Endothelial cell (in vitro differentiated cells): ENCODE measurements at regions not wholly inside any gene's neighbourhood (a gene's known extent, or its start where the extent isn't known, plus 50 kb on each side); places are given as distances from the start of the nearest gene placed in this dataset.

Experiments
- DNase-seq: peaks from one replicate; pipeline ENCODE4 v3.0.0; 2021; ENCODE audit warnings: low spot score
- H3K27ac Mint-ChIP-seq: one replicate; pipeline ENCODE4 v1.8.0; 2021; ENCODE audit warnings: mixed read lengths, inconsistent platforms; ENCODE audit not compliant: unreplicated experiment
- H3K27me3 Mint-ChIP-seq: one replicate; pipeline ENCODE4 v1.8.0; 2021; ENCODE audit warnings: mild to moderate bottlenecking, moderate library complexity, mixed read lengths, inconsistent platforms; ENCODE audit not compliant: unreplicated experiment
- H3K36me3 Mint-ChIP-seq: one replicate; pipeline ENCODE4 v1.8.0; 2021; ENCODE audit warnings: mild to moderate bottlenecking, low read depth, mixed read lengths, inconsistent platforms; ENCODE audit not compliant: unreplicated experiment
- H3K4me1 Mint-ChIP-seq: one replicate; pipeline ENCODE4 v1.8.0; 2021; ENCODE audit warnings: mild to moderate bottlenecking, mixed read lengths, inconsistent platforms; ENCODE audit not compliant: unreplicated experiment
- H3K4me3 Mint-ChIP-seq: one replicate; pipeline ENCODE4 v1.8.0; 2021; ENCODE audit warnings: mild to moderate bottlenecking, mixed read lengths, inconsistent platforms; ENCODE audit not compliant: unreplicated experiment
- H3K9me3 Mint-ChIP-seq: one replicate; pipeline ENCODE4 v1.8.0; 2021; ENCODE audit warnings: mixed read lengths, inconsistent platforms; ENCODE audit not compliant: unreplicated experiment
- CTCF ChIP-seq: fragments of 200-600 bp; sonication (generic); IDR thresholded peaks from one replicate; pipeline ENCODE4 v1.5.0; 2021; ENCODE audit warnings: antibody characterized with exemption; ENCODE audit not compliant: unreplicated experiment

- DNase-seq = no peak
- TF ChIP-seq CTCF = no peak
- no peak overlapping the region for H3K4me3 Mint-ChIP-seq
- peaks cover 2% of the 10 kb centered on the region for H3K27me3 Mint-ChIP-seq
- no peaks in the 10 kb centered on the region for H3K9me3 Mint-ChIP-seq
- no peaks in the 10 kb centered on the region for H3K4me1 Mint-ChIP-seq
- H3K36me3 Mint-ChIP-seq = no peaks in the 10 kb centered on the region
- H3K27ac Mint-ChIP-seq = no peak overlapping the region
Measured at GRCh38 chr4:23567338-23567737, 322.5 kb downstream of the PPARGC1A start.

GRCh38 chr4:23560748-23561147, 329.1 kb downstream of the PPARGC1A start:
- H3K4me3 Mint-ChIP-seq = no peak overlapping the region
- no peak overlapping the region for H3K27ac Mint-ChIP-seq
- H3K9me3 Mint-ChIP-seq = no peaks in the 10 kb centered on the region
- DNase-seq = no peak
- peaks cover 2% of the 10 kb centered on the region for H3K27me3 Mint-ChIP-seq
- H3K36me3 Mint-ChIP-seq = no peaks in the 10 kb centered on the region
- no peaks in the 10 kb centered on the region for H3K4me1 Mint-ChIP-seq
- TF ChIP-seq CTCF = no peak

- Mint-ChIP-seq H3K9me3 (no peaks in the 10 kb centered on the region), H3K27me3 (no peaks in the 10 kb centered on the region), H3K36me3 (no peaks in the 10 kb centered on the region), H3K27ac (no peak overlapping the region), H3K4me3 (no peak overlapping the region), H3K4me1 (no peaks in the 10 kb centered on the region)
- DNase-seq = no peak
- no peak for TF ChIP-seq CTCF
Measured at GRCh38 chr4:23558101-23558500, 331.7 kb downstream of the PPARGC1A start.

GRCh38 chr4:23547601-23548000, 342.2 kb downstream of the PPARGC1A start:
- no peaks in the 10 kb centered on the region for H3K9me3 Mint-ChIP-seq
- no peaks in the 10 kb centered on the region for H3K36me3 Mint-ChIP-seq
- no peak for TF ChIP-seq CTCF
- H3K27ac Mint-ChIP-seq = no peak overlapping the region
- no peaks in the 10 kb centered on the region for H3K4me1 Mint-ChIP-seq
- DNase-seq = no peak
- no peaks in the 10 kb centered on the region for H3K27me3 Mint-ChIP-seq
- H3K4me3 Mint-ChIP-seq = no peak overlapping the region

- no peaks in the 10 kb centered on the region for H3K27me3 Mint-ChIP-seq
- no peak overlapping the region for H3K27ac Mint-ChIP-seq
- no peaks in the 10 kb centered on the region for H3K4me1 Mint-ChIP-seq
- no peak for DNase-seq
- no peaks in the 10 kb centered on the region for H3K9me3 Mint-ChIP-seq
- H3K4me3 Mint-ChIP-seq = no peak overlapping the region
- TF ChIP-seq CTCF = no peak
- H3K36me3 Mint-ChIP-seq = no peaks in the 10 kb centered on the region
Measured at GRCh38 chr4:23547096-23547495, 342.8 kb downstream of the PPARGC1A start.
